OCI-LY1 (cell line): ENCODE measurements at regions not wholly inside any gene's neighbourhood (a gene's known extent, or its start where the extent isn't known, plus 50 kb on each side); places are given as distances from the start of the nearest gene placed in this dataset.

Experiments
- H2AFZ ChIP-seq: fragments of 200-600 bp; sonication (generic), shearing (Covaris generic); 2 replicates; pipeline ENCODE4 v1.6.0; 2014; ENCODE audit warnings: antibody characterized with exemption, mild to moderate bottlenecking, low read length
- H3F3A ChIP-seq: fragments of 200-600 bp; sonication (generic), shearing (Covaris generic); 2 replicates; pipeline ENCODE4 v1.6.0; 2014; ENCODE audit warnings: mild to moderate bottlenecking, antibody characterized with exemption, low read length, moderate library complexity; ENCODE audit not compliant: insufficient read depth
- H3K27ac ChIP-seq: fragments of 200-600 bp; sonication (generic); 2 replicates; pipeline ENCODE4 v1.5.1; 2014; ENCODE audit warnings: low read length, mixed run types, mild to moderate bottlenecking, low read depth; ENCODE audit not compliant: poor library complexity, severe bottlenecking
- H3K27me3 ChIP-seq: fragments of 200-600 bp; sonication (generic); 2 replicates; pipeline ENCODE4 v1.6.0; 2014; ENCODE audit warnings: antibody characterized with exemption, mild to moderate bottlenecking, low read length, moderate library complexity; ENCODE audit not compliant: insufficient read depth
- H3K36me3 ChIP-seq: fragments of 200-600 bp; sonication (generic); 2 replicates; pipeline ENCODE4 v1.6.1; 2014; ENCODE audit warnings: mild to moderate bottlenecking, antibody characterized with exemption, low read length, moderate library complexity, mixed read lengths; ENCODE audit not compliant: insufficient read depth
- H3K4me1 ChIP-seq: fragments of 200-600 bp; sonication (generic); 2 replicates; pipeline ENCODE4 v1.5.1; 2014; ENCODE audit warnings: mild to moderate bottlenecking, low read length, moderate library complexity; ENCODE audit not compliant: insufficient read depth, severe bottlenecking
- H3K4me2 ChIP-seq: fragments of 200-600 bp; sonication (generic), shearing (Covaris generic); 2 replicates; pipeline ENCODE4 v1.6.1; 2014; ENCODE audit warnings: low read length
- H3K4me3 ChIP-seq: fragments of 200-600 bp; sonication (generic); 2 replicates; pipeline ENCODE4 v1.5.1; 2014; ENCODE audit warnings: low read length, low read depth, mild to moderate bottlenecking, mixed read lengths; ENCODE audit not compliant: poor library complexity, severe bottlenecking
- H3K79me2 ChIP-seq: fragments of 200-600 bp; shearing (Covaris generic); 2 replicates; pipeline ENCODE4 v1.6.1; 2016; ENCODE audit warnings: mixed run types, low read length, mixed read lengths; ENCODE audit not compliant: insufficient read depth
- H3K9ac ChIP-seq: fragments of 200-600 bp; sonication (generic), shearing (Covaris generic); 2 replicates; pipeline ENCODE4 v1.6.1; 2014; ENCODE audit warnings: mild to moderate bottlenecking, low read length, mixed read lengths
- H3K9me2 ChIP-seq: fragments of 200-600 bp; sonication (generic), shearing (Covaris generic); 2 replicates; pipeline ENCODE4 v1.6.1; 2014; ENCODE audit warnings: low read depth, mild to moderate bottlenecking, low read length, mixed read lengths
- H3K9me3 ChIP-seq: fragments of 200-600 bp; shearing (Covaris generic); 2 replicates; pipeline ENCODE4 v1.6.1; 2014; ENCODE audit warnings: low read length, mixed read lengths
- H4K20me1 ChIP-seq: fragments of 200-600 bp; sonication (generic), shearing (Covaris generic); 2 replicates; pipeline ENCODE4 v1.6.0; 2016; ENCODE audit warnings: mild to moderate bottlenecking, low read length; ENCODE audit not compliant: insufficient read depth
- CTCF ChIP-seq: fragments of 200-600 bp; sonication (generic), shearing (Covaris generic); IDR thresholded peaks from 2 replicates; pipeline ENCODE4 v1.5.1; 2017; ENCODE audit warnings: mild to moderate bottlenecking, antibody characterized with exemption, low read length, moderate library complexity, mixed read lengths
- EZH2 ChIP-seq: fragments of 200-600 bp; sonication (generic), shearing (Covaris generic); IDR thresholded peaks from 2 replicates; pipeline ENCODE4 v1.8.0; 2017; ENCODE audit warnings: borderline replicate concordance, mixed run types, mild to moderate bottlenecking, antibody characterized with exemption, low read length, moderate library complexity, mixed read lengths

- H3K9ac ChIP-seq = no peak overlapping the region
- H3K79me2 ChIP-seq = no peaks in the 10 kb centered on the region
- no peaks in the 10 kb centered on the region for H3K4me1 ChIP-seq
- no peak overlapping the region for H3K27ac ChIP-seq
- H3K4me2 ChIP-seq = no peak overlapping the region
- no peak overlapping the region for H3K4me3 ChIP-seq
- H4K20me1 ChIP-seq = no peaks in the 10 kb centered on the region
- H3K9me3 ChIP-seq = no peaks in the 10 kb centered on the region
- no peaks in the 10 kb centered on the region for H3K9me2 ChIP-seq
- H2AFZ ChIP-seq = no peak overlapping the region
- H3F3A ChIP-seq = no peaks in the 10 kb centered on the region
- TF ChIP-seq CTCF (no peak), EZH2 (no peak)
- no peaks in the 10 kb centered on the region for H3K27me3 ChIP-seq
- no peaks in the 10 kb centered on the region for H3K36me3 ChIP-seq
Measured at GRCh38 chr11:91730057-91730456, 494.6 kb upstream of the FAT3 start.

GRCh38 chr11:91717169-91717568, 507.4 kb upstream of the FAT3 start:
- Histone ChIP-seq H3K4me1 (no peaks in the 10 kb centered on the region), H3K9ac (no peak overlapping the region), H3K27ac (no peak overlapping the region), H3K27me3 (no peaks in the 10 kb centered on the region), H2AFZ (no peak overlapping the region), H3K9me3 (no peaks in the 10 kb centered on the region), H3K79me2 (no peaks in the 10 kb centered on the region), H3K9me2 (no peaks in the 10 kb centered on the region), H3K4me3 (no peak overlapping the region), H4K20me1 (no peaks in the 10 kb centered on the region), H3K36me3 (no peaks in the 10 kb centered on the region), H3F3A (no peaks in the 10 kb centered on the region), H3K4me2 (no peak overlapping the region)
- TF ChIP-seq CTCF = no peak
- TF ChIP-seq EZH2 = no peak

- Histone ChIP-seq H4K20me1 (no peaks in the 10 kb centered on the region), H3K9ac (no peak overlapping the region), H3K4me2 (no peak overlapping the region), H3K4me1 (no peaks in the 10 kb centered on the region), H3K27me3 (no peaks in the 10 kb centered on the region), H3K79me2 (no peaks in the 10 kb centered on the region), H3F3A (no peaks in the 10 kb centered on the region), H3K4me3 (no peak overlapping the region), H3K9me2 (no peaks in the 10 kb centered on the region), H3K36me3 (no peaks in the 10 kb centered on the region), H3K9me3 (no peaks in the 10 kb centered on the region), H2AFZ (no peak overlapping the region), H3K27ac (no peak overlapping the region)
- TF ChIP-seq EZH2 (no peak), CTCF (no peak)
Measured at GRCh38 chr11:91707652-91708482, 516.8 kb upstream of the FAT3 start.
